PC-3 (cell line): ENCODE measurements at regions not wholly inside any gene's neighbourhood (a gene's known extent, or its start where the extent isn't known, plus 50 kb on each side); places are given as distances from the start of the nearest gene placed in this dataset.

Experiments used
- ATAC-seq: fragments of 200-7000 bp; cut with Tn5 transposase; 2 replicates; pipeline ENCODE4 v1.9.1; 2020; ENCODE audit warnings: mild to moderate bottlenecking, moderate library complexity
- BruUV-seq: library from RNA; stranded (reverse); fragments of 400-500 nt; replicated peaks from 2 replicates; lab custom pipeline; 2021; lab: Mats Ljungman, UMichigan
- CTCF ChIA-PET: fragments of 300-600 bp; sonication (Branson Sonifier 250); formaldehyde crosslinking; loops from one replicate; lab custom pipeline; 2022; ENCODE audit warnings: antibody characterized with exemption; lab: Charles Lee
- POLR2A ChIA-PET: fragments of 300-600 bp; sonication (Branson Sonifier 250); formaldehyde crosslinking; loops from one replicate; lab custom pipeline; 2022; ENCODE audit warnings: antibody characterized with exemption; ENCODE audit not compliant: unreplicated experiment; lab: Charles Lee
- DNase-seq: peaks from one replicate; pipeline ENCODE4 v3.0.0-alpha.2; 2015
- H2AFZ ChIP-seq: fragments of 300-600 bp; sonication (generic); 2 replicates; pipeline ENCODE4 v1.6.0; 2016; ENCODE audit warnings: antibody characterized with exemption, low read length
- H3F3A ChIP-seq: fragments of 300-600 bp; sonication (generic); one replicate; pipeline ENCODE4 v1.6.0; 2017; ENCODE audit warnings: antibody characterized with exemption, low read length, control low read depth, mild to moderate bottlenecking; ENCODE audit not compliant: unreplicated experiment
- H3K27ac ChIP-seq: fragments of 300-600 bp; sonication (generic); 2 replicates; pipeline ENCODE4 v1.5.1; 2016; ENCODE audit warnings: mild to moderate bottlenecking, low read length
- H3K27me3 ChIP-seq: fragments of 300-600 bp; sonication (generic); 2 replicates; pipeline ENCODE4 v1.6.1; 2016; ENCODE audit warnings: low read length, mixed read lengths
- H3K36me3 ChIP-seq: fragments of 300-600 bp; sonication (generic); 2 replicates; pipeline ENCODE4 v1.6.1; 2016; ENCODE audit warnings: low read depth, mixed run types, low read length, mixed read lengths
- H3K4me1 ChIP-seq: fragments of 300-600 bp; sonication (generic); 2 replicates; pipeline ENCODE4 v1.5.1; 2016; ENCODE audit warnings: low read length; ENCODE audit not compliant: insufficient read depth
- H3K4me2 ChIP-seq: fragments of 300-600 bp; sonication (generic); 2 replicates; pipeline ENCODE4 v1.6.0; 2016; ENCODE audit warnings: low read length
- H3K4me3 ChIP-seq: fragments of 300-600 bp; sonication (generic); 2 replicates; pipeline ENCODE4 v1.5.1; 2016; ENCODE audit warnings: mild to moderate bottlenecking, low read length, mixed read lengths
- H3K79me2 ChIP-seq: fragments of 300-600 bp; sonication (generic); 2 replicates; pipeline ENCODE4 v1.6.1; 2017; ENCODE audit warnings: low read length, mixed read lengths
- H3K9ac ChIP-seq: fragments of 300-600 bp; sonication (generic); 2 replicates; pipeline ENCODE4 v1.6.0; 2016; ENCODE audit warnings: mild to moderate bottlenecking, low read length
- H3K9me2 ChIP-seq: fragments of 300-600 bp; sonication (generic); replicated peaks from 2 replicates; pipeline ENCODE4 v1.6.1; 2016; ENCODE audit warnings: mixed run types, low read length, mixed read lengths
- H3K9me3 ChIP-seq: fragments of 300-600 bp; sonication (generic); 2 replicates; pipeline ENCODE4 v1.6.1; 2016; ENCODE audit warnings: low read length, mixed read lengths
- H4K20me1 ChIP-seq: fragments of 300-600 bp; sonication (generic); 2 replicates; pipeline ENCODE4 v1.6.1; 2016; ENCODE audit warnings: low read length, mixed read lengths
- EZH2 ChIP-seq: fragments of 300-600 bp; sonication (generic); IDR thresholded peaks from one replicate; pipeline ENCODE4 v1.6.1; 2017; ENCODE audit warnings: antibody characterized with exemption, mild to moderate bottlenecking, low read length; ENCODE audit not compliant: unreplicated experiment
- EZH2phosphoT487 ChIP-seq: fragments of 300-600 bp; sonication (generic); IDR thresholded peaks from 2 replicates; pipeline ENCODE4 v1.6.1; 2018; ENCODE audit warnings: mild to moderate bottlenecking, antibody characterized with exemption, low read length, borderline replicate concordance
- intact Hi-C: fragments of 100-400 bp; cut with micrococcal nuclease; formaldehyde crosslinking; loops from 2 replicates; pipeline ENCODE4 v1.9.0; 2023
- TF ChIP-seq, protein P1 (sequence below): fragments of 300-600 bp; sonication (generic); conservative IDR thresholded peaks from 2 replicates; pipeline ENCODE4 v1.5.1; 2017; ENCODE audit warnings: antibody characterized with exemption, low read depth, mild to moderate bottlenecking, low read length

- no peaks in the 10 kb centered on the region for H3K9me2 ChIP-seq
- no peaks in the 10 kb centered on the region for H3F3A ChIP-seq
- H3K27me3 ChIP-seq: no peaks in the 10 kb centered on the region
- no peak for ATAC-seq
- H3K4me1 ChIP-seq: no peaks in the 10 kb centered on the region
- intact Hi-C loops: no loop called here
- no peaks in the 10 kb centered on the region for H4K20me1 ChIP-seq
- no peaks in the 10 kb centered on the region for H3K9me3 ChIP-seq
- H3K4me3 ChIP-seq: no peak overlapping the region
- ChIA-PET POLR2A (no interaction called here), CTCF (no interaction called here)
- no peaks in the 10 kb centered on the region for H3K36me3 ChIP-seq
- DNase-seq: no peak
- no peak overlapping the region for H3K4me2 ChIP-seq
- H3K27ac ChIP-seq: no peak overlapping the region
- no TSS peak for BruUV-seq
- no peak overlapping the region for H3K9ac ChIP-seq
- H3K79me2 ChIP-seq: no peaks in the 10 kb centered on the region
- no peak overlapping the region for H2AFZ ChIP-seq
- no peak for TF ChIP-seq EZH2phosphoT487
Observed at GRCh38 chr17:69744512-69745070, 330.1 kb downstream of the MAP2K6 start.

DNA sequence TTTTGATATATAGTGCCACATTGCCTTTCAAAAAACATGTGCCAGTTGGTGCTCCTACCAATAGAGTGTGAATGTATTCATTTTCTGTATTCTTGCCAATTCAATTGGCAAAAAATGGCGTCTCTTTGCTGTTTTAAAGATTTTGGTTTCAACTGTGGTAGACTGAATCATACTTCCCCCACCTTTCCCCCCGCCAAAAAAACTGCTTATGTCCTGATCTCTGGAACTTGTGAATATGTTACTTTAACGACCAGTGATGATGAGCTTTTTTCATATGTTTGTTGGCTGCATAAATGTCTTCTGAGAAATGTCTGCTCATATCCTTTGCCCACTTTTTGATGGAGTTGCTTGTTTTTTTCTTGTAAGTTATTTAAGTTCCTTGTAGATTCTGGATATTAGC, 325.1 kb upstream of the KCNJ16 start:
- TF ChIP-seq EZH2phosphoT487: no peak
- no peak for TF ChIP-seq EZH2
- TF ChIP-seq, protein P1, sequence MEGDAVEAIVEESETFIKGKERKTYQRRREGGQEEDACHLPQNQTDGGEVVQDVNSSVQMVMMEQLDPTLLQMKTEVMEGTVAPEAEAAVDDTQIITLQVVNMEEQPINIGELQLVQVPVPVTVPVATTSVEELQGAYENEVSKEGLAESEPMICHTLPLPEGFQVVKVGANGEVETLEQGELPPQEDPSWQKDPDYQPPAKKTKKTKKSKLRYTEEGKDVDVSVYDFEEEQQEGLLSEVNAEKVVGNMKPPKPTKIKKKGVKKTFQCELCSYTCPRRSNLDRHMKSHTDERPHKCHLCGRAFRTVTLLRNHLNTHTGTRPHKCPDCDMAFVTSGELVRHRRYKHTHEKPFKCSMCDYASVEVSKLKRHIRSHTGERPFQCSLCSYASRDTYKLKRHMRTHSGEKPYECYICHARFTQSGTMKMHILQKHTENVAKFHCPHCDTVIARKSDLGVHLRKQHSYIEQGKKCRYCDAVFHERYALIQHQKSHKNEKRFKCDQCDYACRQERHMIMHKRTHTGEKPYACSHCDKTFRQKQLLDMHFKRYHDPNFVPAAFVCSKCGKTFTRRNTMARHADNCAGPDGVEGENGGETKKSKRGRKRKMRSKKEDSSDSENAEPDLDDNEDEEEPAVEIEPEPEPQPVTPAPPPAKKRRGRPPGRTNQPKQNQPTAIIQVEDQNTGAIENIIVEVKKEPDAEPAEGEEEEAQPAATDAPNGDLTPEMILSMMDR: no peak
- Histone ChIP-seq H3K27me3 (no peaks in the 10 kb centered on the region), H3K4me3 (no peak overlapping the region), H3K79me2 (no peaks in the 10 kb centered on the region), H3K9ac (no peak overlapping the region), H3K9me3 (no peaks in the 10 kb centered on the region), H3K36me3 (no peaks in the 10 kb centered on the region), H3K27ac (no peak overlapping the region), H4K20me1 (no peaks in the 10 kb centered on the region), H3K4me2 (no peak overlapping the region), H3K9me2 (no peaks in the 10 kb centered on the region), H3F3A (no peaks in the 10 kb centered on the region), H2AFZ (no peak overlapping the region), H3K4me1 (no peaks in the 10 kb centered on the region)
- DNase-seq (no peak), ATAC-seq (no peak)
- POLR2A ChIA-PET: no interaction called here
- CTCF ChIA-PET: no interaction called here
- intact Hi-C loops: no loop called here
- no TSS peak for BruUV-seq

GRCh38 chr17:69757688-69758430, 317.2 kb upstream of the KCNJ16 start:
- Histone ChIP-seq H3K4me1 (peaks cover 29% of the 10 kb centered on the region), H2AFZ (no peak overlapping the region), H3K27me3 (no peaks in the 10 kb centered on the region), H3F3A (peaks cover 4% of the 10 kb centered on the region), H4K20me1 (no peaks in the 10 kb centered on the region), H3K79me2 (no peaks in the 10 kb centered on the region), H3K9ac (no peak overlapping the region), H3K9me3 (no peaks in the 10 kb centered on the region), H3K27ac (no peak overlapping the region), H3K4me3 (no peak overlapping the region), H3K36me3 (no peaks in the 10 kb centered on the region), H3K9me2 (no peaks in the 10 kb centered on the region), H3K4me2 (no peak overlapping the region)
- ChIA-PET CTCF (no interaction called here), POLR2A (no interaction called here)
- DNase-seq (peak; percentile 72), ATAC-seq (no peak)
- no TSS peak for BruUV-seq
- TF ChIP-seq, protein P1: no peak
- TF ChIP-seq EZH2: no peak
- TF ChIP-seq EZH2phosphoT487: no peak
- intact Hi-C loops: no loop called here
